GM12878 (cell line): ENCODE measurements at regions not wholly inside any gene's neighbourhood (a gene's known extent, or its start where the extent isn't known, plus 50 kb on each side); places are given as distances from the start of the nearest gene placed in this dataset.

ENCODE experiments used
- ATAC-seq: fragments of 200-7000 bp; cut with Tn5 transposase; 3 replicates; pipeline ENCODE4 v1.9.1; 2020; ENCODE audit warnings: mild to moderate bottlenecking, moderate library complexity
- BruUV-seq: library from RNA; stranded (reverse); fragments of 400-500 nt; replicated peaks from 2 replicates; lab custom pipeline; 2021; lab: Mats Ljungman, UMichigan
- CTCF ChIA-PET: fragments of 300-600 bp; sonication (Branson Sonifier 250); formaldehyde crosslinking; extraction: SDS; loops from one replicate; lab custom pipeline; 2021; ENCODE audit warnings: inconsistent platforms; lab: Yijun Ruan, JAX
- POLR2A ChIA-PET: fragments of 350-600 bp; formaldehyde crosslinking; extraction: SDS; loops from one replicate; lab custom pipeline; 2021; ENCODE audit warnings: inconsistent platforms; lab: Charles Lee
- RAD21 ChIA-PET: fragments of 300-600 bp; sonication (Branson Sonifier 250); formaldehyde crosslinking; loops from one replicate; lab custom pipeline; 2023; ENCODE audit warnings: antibody characterized with exemption; ENCODE audit not compliant: unreplicated experiment; lab: Charles Lee
- SMC1A ChIA-PET: fragments of 300-600 bp; sonication (Branson Sonifier 250); formaldehyde crosslinking; loops from one replicate; lab custom pipeline; 2023; ENCODE audit not compliant: unreplicated experiment, uncharacterized antibody; lab: Charles Lee
- DNase-seq: peaks from one replicate; pipeline ENCODE4 v3.0.0-alpha.2; 2011; ENCODE audit warnings: low read depth, low spot score
- FAIRE-seq: peaks from 3 replicates; lab custom pipeline; 2011; peaks lifted over from hg19 to GRCh38; lab: Jason Lieb, UNC
- H2AFZ ChIP-seq: 2 replicates; pipeline ENCODE4 v1.6.0; 2011; ENCODE audit warnings: low read depth, low read length, control low read depth; ENCODE audit not compliant: control insufficient read depth
- H3K27ac ChIP-seq: 2 replicates; pipeline ENCODE4 v1.5.1; 2011; ENCODE audit warnings: control low read depth; ENCODE audit not compliant: control insufficient read depth, insufficient read depth
- H3K27me3 ChIP-seq, 2 experiments: replicated peaks in 1 of 2; 2 replicates each; pipeline versions ENCODE4 v1.6.0 to v1.6.1; 2011; ENCODE audit warnings: low read length in 1 of 2; ENCODE audit not compliant: control insufficient read depth in 2 of 2, insufficient read depth in 2 of 2
- H3K36me3 ChIP-seq, 2 experiments: 2 replicates each; pipeline ENCODE4 v1.5.1; 2011; ENCODE audit warnings: low read length in 1 of 2; ENCODE audit not compliant: control insufficient read depth in 2 of 2, insufficient read depth in 2 of 2
- H3K4me1 ChIP-seq: 2 replicates; pipeline ENCODE4 v1.6.1; 2011; ENCODE audit warnings: mild to moderate bottlenecking, low read length, moderate library complexity, mixed read lengths; ENCODE audit not compliant: control insufficient read depth, insufficient read depth
- H3K4me2 ChIP-seq: 2 replicates; pipeline ENCODE4 v1.6.0; 2011; ENCODE audit warnings: control low read depth; ENCODE audit not compliant: control insufficient read depth, insufficient read depth
- H3K4me3 ChIP-seq: fragments of 200-600 bp; sonication (generic); 2 replicates; pipeline ENCODE4 v1.5.1; 2016
- H3K79me2 ChIP-seq: 2 replicates; pipeline ENCODE4 v1.6.0; 2011; ENCODE audit warnings: low read length; ENCODE audit not compliant: control insufficient read depth, insufficient read depth
- H3K9ac ChIP-seq: 2 replicates; pipeline ENCODE4 v1.8.0; 2011; ENCODE audit warnings: low read length, control low read depth, mixed read lengths; ENCODE audit not compliant: control insufficient read depth, insufficient read depth
- H3K9me3 ChIP-seq: replicated peaks from 3 replicates; pipeline ENCODE4 v1.5.1; 2011; ENCODE audit warnings: mild to moderate bottlenecking, low read length; ENCODE audit not compliant: control insufficient read depth, insufficient read depth
- H4K20me1 ChIP-seq: 2 replicates; pipeline ENCODE4 v1.6.0; 2011; ENCODE audit not compliant: control insufficient read depth, insufficient read depth
- MEF2B ChIP-seq: fragments of 450-650 bp; IDR thresholded peaks from 2 replicates; pipeline ENCODE4 v1.6.1; 2018; ENCODE audit warnings: mild to moderate bottlenecking, moderate library complexity; ENCODE audit not compliant: partially characterized antibody, poor library complexity, severe bottlenecking
- WGBS: methylation state at CpG from one replicate; pipeline ENCODE4 v1.1.6; 2016; ENCODE audit warnings: low lambda C conversion rate; ENCODE audit not compliant: insufficient replicate concordance, insufficient coverage; ENCODE audit errors: missing lambda C conversion rate; 5-methylcytosine and 5-hydroxymethylcytosine counted together
- in situ Hi-C: fragments of 300-500 bp; cut with MboI; formaldehyde crosslinking; loops from 9 replicates; pipeline ENCODE4 v1.14.3; 2018; ENCODE audit warnings: mixed read lengths
- intact Hi-C: fragments of 100-400 bp; cut with micrococcal nuclease; formaldehyde crosslinking; loops from one replicate; pipeline ENCODE4 v1.14.2; 2022; ENCODE audit not compliant: unreplicated experiment
- TF ChIP-seq, protein P1 (sequence below): fragments of 450-650 bp; conservative IDR thresholded peaks from 2 replicates; pipeline ENCODE4 v1.6.1; 2017; ENCODE audit warnings: mild to moderate bottlenecking, moderate library complexity
- TF ChIP-seq, protein P2 (sequence below): IDR thresholded peaks from 2 replicates; pipeline ENCODE4 v1.6.1; 2011; ENCODE audit warnings: low read depth, mild to moderate bottlenecking, low read length, moderate library complexity, borderline replicate concordance; ENCODE audit errors: extremely low read depth

DNA sequence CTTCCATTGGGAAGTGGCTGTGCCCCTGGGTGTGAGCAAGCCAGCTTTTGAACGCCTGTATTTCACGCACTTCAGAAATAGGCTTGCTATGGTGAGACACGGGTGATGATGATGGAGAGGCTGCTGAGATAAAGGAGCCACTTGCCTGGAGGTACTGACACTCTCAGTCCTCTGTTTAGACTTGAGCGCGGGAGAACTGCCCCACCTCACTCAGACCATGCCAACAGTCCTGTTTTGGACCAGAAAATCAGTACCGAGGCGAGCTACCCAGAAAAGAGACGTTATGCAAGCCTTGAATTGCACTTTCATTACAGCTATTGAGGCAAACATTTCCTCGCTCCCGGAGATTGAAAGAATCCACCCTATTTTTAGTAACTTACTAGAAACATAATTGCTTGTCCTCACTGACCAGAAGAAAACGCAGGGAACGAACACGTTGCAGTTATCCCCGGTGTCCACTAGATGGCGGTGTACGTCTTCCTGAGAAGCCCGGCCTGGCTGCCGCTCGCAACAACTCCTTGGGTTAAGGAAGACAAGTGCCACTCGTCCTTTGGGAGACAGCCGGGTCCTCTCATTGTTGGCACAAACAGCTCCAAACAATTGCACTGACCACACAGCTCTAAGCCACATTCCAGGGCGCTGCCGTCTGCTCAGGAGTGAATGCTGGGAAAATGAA, 142.4 kb downstream of the PSAT1 start (continued):
- TF ChIP-seq, protein P1, sequence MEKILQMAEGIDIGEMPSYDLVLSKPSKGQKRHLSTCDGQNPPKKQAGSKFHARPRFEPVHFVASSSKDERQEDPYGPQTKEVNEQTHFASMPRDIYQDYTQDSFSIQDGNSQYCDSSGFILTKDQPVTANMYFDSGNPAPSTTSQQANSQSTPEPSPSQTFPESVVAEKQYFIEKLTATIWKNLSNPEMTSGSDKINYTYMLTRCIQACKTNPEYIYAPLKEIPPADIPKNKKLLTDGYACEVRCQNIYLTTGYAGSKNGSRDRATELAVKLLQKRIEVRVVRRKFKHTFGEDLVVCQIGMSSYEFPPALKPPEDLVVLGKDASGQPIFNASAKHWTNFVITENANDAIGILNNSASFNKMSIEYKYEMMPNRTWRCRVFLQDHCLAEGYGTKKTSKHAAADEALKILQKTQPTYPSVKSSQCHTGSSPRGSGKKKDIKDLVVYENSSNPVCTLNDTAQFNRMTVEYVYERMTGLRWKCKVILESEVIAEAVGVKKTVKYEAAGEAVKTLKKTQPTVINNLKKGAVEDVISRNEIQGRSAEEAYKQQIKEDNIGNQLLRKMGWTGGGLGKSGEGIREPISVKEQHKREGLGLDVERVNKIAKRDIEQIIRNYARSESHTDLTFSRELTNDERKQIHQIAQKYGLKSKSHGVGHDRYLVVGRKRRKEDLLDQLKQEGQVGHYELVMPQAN: no peak
- TF ChIP-seq MEF2B: no peak
- TF ChIP-seq, all 136 proteins: peak for 4

DNA sequence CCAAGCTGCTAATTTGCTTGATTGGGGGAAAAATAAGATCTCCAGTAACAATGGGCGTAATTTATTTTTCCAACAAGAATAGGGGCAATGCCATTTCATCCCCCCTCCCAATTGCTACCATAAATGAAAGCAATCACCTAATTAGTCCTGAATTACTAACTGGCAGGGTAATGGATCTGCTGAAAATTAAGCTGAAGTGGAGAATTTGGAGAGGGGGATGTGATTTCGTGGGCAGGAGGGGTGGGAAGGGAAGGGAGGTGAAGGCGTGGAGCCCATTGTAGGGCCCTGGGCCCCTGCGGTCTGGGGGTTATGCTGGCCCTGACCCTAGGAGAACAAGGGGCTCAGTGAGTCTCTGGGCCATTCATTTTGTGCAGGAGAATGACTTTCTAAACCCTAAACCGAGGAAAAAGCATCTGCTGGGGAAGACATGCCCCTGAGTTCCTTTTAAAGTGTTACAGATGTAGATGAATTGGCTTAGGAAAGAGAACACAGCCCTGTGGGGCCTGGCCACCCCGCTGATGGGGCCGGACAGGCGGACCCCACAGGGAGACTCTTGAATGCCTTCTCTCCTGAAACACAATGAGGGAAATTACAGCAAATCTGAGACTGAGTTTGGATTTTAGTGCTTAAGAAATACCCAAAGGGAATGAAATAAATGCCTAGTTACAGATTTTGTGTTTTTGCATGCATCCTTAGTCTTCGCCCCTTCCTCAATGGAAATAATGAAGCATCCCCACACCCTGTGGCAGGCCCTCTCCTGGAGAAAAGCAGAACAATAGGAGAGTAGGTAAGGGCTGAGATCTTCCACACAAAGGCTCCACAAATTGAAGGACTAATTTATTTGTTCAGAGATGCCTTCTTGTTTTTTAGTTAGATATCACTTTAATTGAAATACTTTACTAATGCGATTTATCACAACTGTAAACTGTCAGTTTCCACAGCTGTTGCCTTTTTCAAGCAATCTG, 143.2 kb downstream of the PSAT1 start:
- H3K36me3 ChIP-seq: no peaks in the 10 kb centered on the region
- ChIA-PET RAD21 (no interaction called here), CTCF (interaction anchor here (1.2 to 3.3 kb wide), 10 partner anchors 9 to 380 kb away, joined by 3 to 20 read pairs (median 4); no protein-coding TSS in a partner anchor), POLR2A (no interaction called here), SMC1A (interaction anchor here (0.6 kb wide), 1 partner anchor 1128 kb away, joined by 4 read pairs; no protein-coding TSS in a partner anchor)
- peaks cover 0 to 4% of the 10 kb centered on the region in 2 experiments; a peak in 3 of 4 replicates for H3K27me3 ChIP-seq
- TF ChIP-seq, protein P2, sequence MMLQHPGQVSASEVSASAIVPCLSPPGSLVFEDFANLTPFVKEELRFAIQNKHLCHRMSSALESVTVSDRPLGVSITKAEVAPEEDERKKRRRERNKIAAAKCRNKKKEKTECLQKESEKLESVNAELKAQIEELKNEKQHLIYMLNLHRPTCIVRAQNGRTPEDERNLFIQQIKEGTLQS: no peak
- H3K79me2 ChIP-seq: no peaks in the 10 kb centered on the region
- BruUV-seq: no TSS peak
- FAIRE-seq (no peak), DNase-seq (no peak), ATAC-seq (no peak)
- WGBS: 28% methylated on average over 10 of the region's 10 CpGs
- H3K9me3 ChIP-seq: no peaks in the 10 kb centered on the region
- no peak overlapping the region for H3K27ac ChIP-seq
- in situ Hi-C loops: no loop called here
- H2AFZ ChIP-seq: no peak overlapping the region
- H3K9ac ChIP-seq: no peak overlapping the region
- no peak overlapping the region for H3K4me3 ChIP-seq
- no peaks in the 10 kb centered on the region for H4K20me1 ChIP-seq
- intact Hi-C loops: loop anchor here (10.0 kb wide), 2 partner anchors 165 to 1735 kb away; no protein-coding TSS in a partner anchor
- H3K4me2 ChIP-seq: no peak overlapping the region
- H3K4me1 ChIP-seq: no peaks in the 10 kb centered on the region
